Adrenal gland (tissue), 9 donors: ENCODE measurements at regions not wholly inside any gene's neighbourhood (a gene's known extent, or its start where the extent isn't known, plus 50 kb on each side); places are given as distances from the start of the nearest gene placed in this dataset.

Experiments used
- DNase-seq, 7 donors: peaks; one replicate each; pipeline ENCODE4 v3.0.0-alpha.2; 2019 to 2020
- H3K27ac ChIP-seq, 5 donors: fragments of 200-600 bp; sonication (generic) in 4 of 5; 1 replicate in 3 of 5; 2 replicates in 2 of 5; pipeline versions ENCODE4 v1.5.1 to v1.8.0; 2016 to 2020; ENCODE audit warnings: mild to moderate bottlenecking in 1 of 5
- H3K27me3 ChIP-seq: fragments of 200-600 bp; 2 replicates; pipeline ENCODE4 v1.8.0; 2021
- H3K36me3 ChIP-seq, 2 donors: fragments of 200-600 bp; replicated peaks in 1 of 2; 1 replicate in 1 of 2; 2 replicates in 1 of 2; pipeline versions ENCODE4 v1.5.1 to v1.8.0; 2018 to 2022
- H3K4me1 ChIP-seq, 2 donors: fragments of 200-600 bp; replicated peaks in 1 of 2; 1 replicate in 1 of 2; 2 replicates in 1 of 2; pipeline versions ENCODE4 v1.5.1 to v1.8.0; 2018 to 2021
- H3K4me3 ChIP-seq, 4 donors: fragments of 200-600 bp; sonication (generic) in 3 of 4; one replicate each; pipeline ENCODE4 v1.5.1; 2016 to 2018
- H3K9me3 ChIP-seq, 3 donors: fragments of 200-600 bp; sonication (generic) in 1 of 3; replicated peaks in 1 of 3; 1 replicate in 2 of 3; 2 replicates in 1 of 3; pipeline versions ENCODE4 v1.5.1 to v1.8.0; 2016 to 2021
- CTCF ChIP-seq, 6 experiments: fragments of 450-650 bp in 4 of 6; fragments of 200-600 bp in 2 of 6; sonication (generic) in 1 of 6; IDR thresholded peaks; 1 replicate in 5 of 6; 2 replicates in 1 of 6; pipeline versions ENCODE4 v1.5.1 to v1.8.0; 2016 to 2021; ENCODE audit warnings: antibody characterized with exemption in 6 of 6, mild to moderate bottlenecking in 2 of 6, moderate library complexity in 1 of 6
- POLR2A ChIP-seq, 2 donors: fragments of 450-650 bp; IDR thresholded peaks; one replicate each; pipeline ENCODE4 v1.6.1; 2017; ENCODE audit warnings: antibody characterized with exemption in 2 of 2, mild to moderate bottlenecking in 2 of 2, moderate library complexity in 1 of 2
- WGBS, 4 donors: extraction: QIAGEN DNeasy Blood & Tissue Kit in 2 of 4; methylation state at CpG; one replicate each; pipeline versions ENCODE4 v1.1.5 to v1.1.7; 2013 to 2017; 5-methylcytosine and 5-hydroxymethylcytosine counted together
- intact Hi-C, 2 donors: fragments of 100-400 bp; cut with DNase I; formaldehyde crosslinking; loops; one replicate each; pipeline versions ENCODE4 v1.14.1 to v1.15.0; 2022 to 2023
- donor health status: healthy with polysubstance abuse.
- donor health status: Bipolar disorder and iron deficiency.
- donor health status: DM: yes; HTN: yes; CAD: no.
- donor health status: DM: no; HTN: no; CAD: no.
- donor health status: DM: no; HTN: no; CAD: no.

GRCh38 chr1:195529881-195530280 is 1078.4 kb downstream of the KCNT2 start:
- WGBS, 4 donors: 73 to 92% (median 83%) methylated on average over 1 of the region's 1 CpG
- H3K27me3 ChIP-seq: no peaks in the 10 kb centered on the region

GRCh38 chr1:195520757-195521156 is 1087.5 kb downstream of the KCNT2 start:
- Histone ChIP-seq H3K4me1 (no peaks in the 10 kb centered on the region), H3K4me3 (no peak overlapping the region), H3K36me3 (no peaks in the 10 kb centered on the region), H3K27me3 (no peaks in the 10 kb centered on the region), H3K27ac (no peak overlapping the region), H3K9me3 (no peaks in the 10 kb centered on the region)
- WGBS, 4 donors: 64 to 77% (median 72%) methylated on average over 3 of the region's 3 CpGs
- intact Hi-C loops: no loop called here
- DNase-seq: no peak
- no peak for TF ChIP-seq CTCF (IDR thresholded peaks at IDR 0.05)
- TF ChIP-seq POLR2A (IDR thresholded peaks at IDR 0.05): no peak

More at GRCh38 chr1:195529881-195530280, 1078.4 kb downstream of the KCNT2 start:
- DNase-seq: no peak
- no peaks in the 10 kb centered on the region for H3K9me3 ChIP-seq
- no peaks in the 10 kb centered on the region for H3K36me3 ChIP-seq
- intact Hi-C loops: no loop called here
- no peak overlapping the region for H3K27ac ChIP-seq
- H3K4me1 ChIP-seq: no peaks in the 10 kb centered on the region
- TF ChIP-seq CTCF (IDR thresholded peaks at IDR 0.05): no peak
- no peak for TF ChIP-seq POLR2A (IDR thresholded peaks at IDR 0.05)
- H3K4me3 ChIP-seq: no peak overlapping the region

GRCh38 chr1:195516036-195516435 is 1092.2 kb downstream of the KCNT2 start:
- Histone ChIP-seq H3K4me1 (no peaks in the 10 kb centered on the region), H3K27ac (no peak overlapping the region), H3K36me3 (no peaks in the 10 kb centered on the region), H3K9me3 (no peaks in the 10 kb centered on the region), H3K4me3 (no peak overlapping the region), H3K27me3 (no peaks in the 10 kb centered on the region)
- intact Hi-C loops: no loop called here
- DNase-seq: no peak
- TF ChIP-seq CTCF (IDR thresholded peaks at IDR 0.05) (no peak), POLR2A (IDR thresholded peaks at IDR 0.05) (no peak)

- Histone ChIP-seq H3K27ac (no peak overlapping the region), H3K9me3 (no peaks in the 10 kb centered on the region), H3K4me3 (no peak overlapping the region), H3K27me3 (no peaks in the 10 kb centered on the region), H3K4me1 (no peaks in the 10 kb centered on the region), H3K36me3 (no peaks in the 10 kb centered on the region)
- intact Hi-C loops: no loop called here
- 89 to 93% (median 92%) methylated on average over 1 of the region's 1 CpG for WGBS, 4 donors
- DNase-seq: no peak
- TF ChIP-seq POLR2A (IDR thresholded peaks at IDR 0.05) (no peak), CTCF (IDR thresholded peaks at IDR 0.05) (no peak)
Observed at GRCh38 chr1:195511501-195511900, 1096.7 kb downstream of the KCNT2 start.
